Esophagus muscularis mucosa (tissue), 4 donors: ENCODE measurements at regions not wholly inside any gene's neighbourhood (a gene's known extent, or its start where the extent isn't known, plus 50 kb on each side); places are given as distances from the start of the nearest gene placed in this dataset.

Source experiments
- EP300 ChIP-seq: sonication (generic); formaldehyde crosslinking; IDR thresholded peaks from one replicate; pipeline ENCODE4 v1.6.1; 2017; ENCODE audit warnings: antibody characterized with exemption
- POLR2A ChIP-seq: fragments of 450-650 bp; IDR thresholded peaks from one replicate; pipeline ENCODE4 v1.6.1; 2017; ENCODE audit warnings: antibody characterized with exemption, moderate library complexity, mild to moderate bottlenecking, low read depth
- POLR2AphosphoS5 ChIP-seq, 2 donors: sonication (generic); formaldehyde crosslinking; IDR thresholded peaks; one replicate each; pipeline ENCODE4 v1.6.1; 2017; ENCODE audit warnings: antibody characterized with exemption in 2 of 2
- TF ChIP-seq, protein P1 (sequence below), 3 experiments: fragments of 200-600 bp in 2 of 3; fragments of 450-650 bp in 1 of 3; sonication (generic) in 2 of 3; IDR thresholded peaks; one replicate each; pipeline ENCODE4 v1.5.1; 2017 to 2019; ENCODE audit warnings: antibody characterized with exemption in 3 of 3, mild to moderate bottlenecking in 2 of 3, moderate library complexity in 1 of 3

GRCh38 chr6:93017213-93017612, 402.1 kb downstream of the EPHA7 start:
- TF ChIP-seq, protein P1, sequence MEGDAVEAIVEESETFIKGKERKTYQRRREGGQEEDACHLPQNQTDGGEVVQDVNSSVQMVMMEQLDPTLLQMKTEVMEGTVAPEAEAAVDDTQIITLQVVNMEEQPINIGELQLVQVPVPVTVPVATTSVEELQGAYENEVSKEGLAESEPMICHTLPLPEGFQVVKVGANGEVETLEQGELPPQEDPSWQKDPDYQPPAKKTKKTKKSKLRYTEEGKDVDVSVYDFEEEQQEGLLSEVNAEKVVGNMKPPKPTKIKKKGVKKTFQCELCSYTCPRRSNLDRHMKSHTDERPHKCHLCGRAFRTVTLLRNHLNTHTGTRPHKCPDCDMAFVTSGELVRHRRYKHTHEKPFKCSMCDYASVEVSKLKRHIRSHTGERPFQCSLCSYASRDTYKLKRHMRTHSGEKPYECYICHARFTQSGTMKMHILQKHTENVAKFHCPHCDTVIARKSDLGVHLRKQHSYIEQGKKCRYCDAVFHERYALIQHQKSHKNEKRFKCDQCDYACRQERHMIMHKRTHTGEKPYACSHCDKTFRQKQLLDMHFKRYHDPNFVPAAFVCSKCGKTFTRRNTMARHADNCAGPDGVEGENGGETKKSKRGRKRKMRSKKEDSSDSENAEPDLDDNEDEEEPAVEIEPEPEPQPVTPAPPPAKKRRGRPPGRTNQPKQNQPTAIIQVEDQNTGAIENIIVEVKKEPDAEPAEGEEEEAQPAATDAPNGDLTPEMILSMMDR (IDR thresholded peaks at IDR 0.05), result no peak
- TF ChIP-seq POLR2AphosphoS5 (IDR thresholded peaks at IDR 0.05), result no peak
- TF ChIP-seq POLR2A, result no peak
- no peak for TF ChIP-seq EP300
